CMK (cell line): ENCODE measurements at regions not wholly inside any gene's neighbourhood (a gene's known extent, or its start where the extent isn't known, plus 50 kb on each side); places are given as distances from the start of the nearest gene placed in this dataset.
A peak's percentile ranks its signal among the peaks of the same experiment; 100 is the strongest.
"Not testable (repeated sequence)": the region's sequence is repeated elsewhere in the genome, so short reads cannot be mapped to it uniquely, and the experiment has no call there.

Experiments used
- DNase-seq: peaks from one replicate; pipeline ENCODE4 v3.0.0-alpha.2; 2010; ENCODE audit warnings: low read depth

DNA sequence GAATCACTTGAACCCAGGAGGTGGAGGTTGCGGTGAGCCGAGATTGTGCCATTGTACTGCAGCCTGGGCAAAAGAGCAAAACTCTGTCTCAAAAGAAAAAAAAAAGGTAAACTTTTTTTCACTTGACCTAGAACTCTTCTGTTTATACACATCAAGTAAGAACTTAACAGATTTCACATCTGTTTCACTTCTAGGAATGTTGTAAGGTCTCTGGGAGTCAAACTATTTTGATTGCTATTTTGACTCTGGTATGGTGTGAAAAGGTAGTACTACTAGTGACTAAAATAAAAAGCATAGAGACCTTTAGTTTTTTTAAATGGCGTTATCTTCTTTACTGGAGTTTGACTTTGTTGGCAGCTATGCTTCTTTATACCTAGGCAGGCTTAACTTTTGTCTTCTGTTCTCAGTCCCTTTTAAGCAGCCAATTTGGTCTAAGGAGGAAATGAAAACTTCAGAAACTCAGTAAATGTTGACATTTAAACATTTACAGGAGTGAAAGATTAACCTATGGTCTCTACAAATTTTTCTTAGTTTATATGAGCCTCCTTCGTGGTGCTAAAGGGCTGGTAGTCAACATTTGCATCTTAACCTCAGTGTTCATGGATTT is 84.7 kb downstream of the METTL2B start:
- not testable (repeated sequence) for DNase-seq

GRCh38 chr7:128562795-128563194 is 86.2 kb downstream of the METTL2B start:
- not testable (repeated sequence) for DNase-seq

DNA sequence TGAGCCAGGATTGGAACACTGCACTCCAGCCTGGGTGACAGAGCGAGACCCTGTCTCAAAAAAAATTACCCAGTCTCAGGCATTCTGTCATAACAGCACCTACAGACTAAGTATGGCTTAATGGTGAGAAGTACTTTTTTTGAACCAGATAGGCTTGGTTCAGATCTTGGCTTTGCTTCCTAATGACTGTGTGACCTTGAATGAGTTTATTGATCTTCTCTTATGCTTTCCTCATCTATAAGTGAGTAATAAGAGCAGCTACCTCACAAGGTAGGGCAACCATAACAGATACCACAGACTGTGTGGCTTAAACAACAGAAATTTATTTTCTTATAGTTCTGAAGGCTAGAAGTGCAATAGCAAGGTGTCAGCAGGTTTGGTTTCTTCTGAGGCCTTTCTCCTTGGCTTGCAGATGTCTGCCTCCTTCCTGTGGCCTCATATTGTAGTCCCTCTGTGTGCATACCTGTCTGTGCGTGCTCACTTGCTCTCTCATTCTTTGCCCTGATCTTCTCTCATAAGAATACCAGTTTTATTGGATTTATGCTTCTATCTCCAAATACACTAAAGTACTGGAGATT is 87.7 kb downstream of the METTL2B start:
- DNase-seq = not testable (repeated sequence)

- not testable (repeated sequence) for DNase-seq
These were observed 88.7 kb downstream of the METTL2B start for GRCh38 chr7:128564932-128565864.

- DNase-seq = not testable (repeated sequence)
These were observed 96.8 kb upstream of the GARIN1A start for GRCh38 chr7:128575277-128575676.

GRCh38 chr7:128576953-128577352 is 95.1 kb upstream of the GARIN1A start:
- not testable (repeated sequence) for DNase-seq

- DNase-seq = not testable (repeated sequence)
These were observed 92.2 kb upstream of the GARIN1A start for GRCh38 chr7:128579843-128580242.

DNA sequence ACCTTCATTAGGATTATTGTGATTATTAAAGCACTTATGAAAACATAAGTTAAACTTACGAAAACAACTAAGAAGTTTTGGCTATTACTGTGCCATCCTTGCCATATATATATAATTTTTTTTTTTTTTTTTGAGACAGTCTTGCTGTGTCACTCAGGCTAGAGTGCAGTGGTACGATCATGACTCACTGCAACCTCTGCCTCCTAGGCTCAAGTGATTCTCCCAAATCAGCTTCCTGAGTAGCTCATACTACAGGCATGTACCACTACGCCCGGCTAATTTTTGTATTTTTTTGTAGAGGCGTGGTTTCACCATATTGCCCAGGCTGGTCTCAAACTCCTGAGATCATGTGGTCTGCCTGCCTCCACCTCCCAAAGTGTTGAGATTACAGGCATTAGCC is 91.0 kb upstream of the GARIN1A start:
- DNase-seq = not testable (repeated sequence)

GRCh38 chr7:128581825-128582561 is 90.1 kb upstream of the GARIN1A start:
- DNase-seq = not testable (repeated sequence)

GRCh38 chr7:128586715-128587114 is 85.4 kb upstream of the GARIN1A start:
- not testable (repeated sequence) for DNase-seq

GRCh38 chr7:128591705-128592104 is 80.4 kb upstream of the GARIN1A start:
- no peak for DNase-seq

DNA sequence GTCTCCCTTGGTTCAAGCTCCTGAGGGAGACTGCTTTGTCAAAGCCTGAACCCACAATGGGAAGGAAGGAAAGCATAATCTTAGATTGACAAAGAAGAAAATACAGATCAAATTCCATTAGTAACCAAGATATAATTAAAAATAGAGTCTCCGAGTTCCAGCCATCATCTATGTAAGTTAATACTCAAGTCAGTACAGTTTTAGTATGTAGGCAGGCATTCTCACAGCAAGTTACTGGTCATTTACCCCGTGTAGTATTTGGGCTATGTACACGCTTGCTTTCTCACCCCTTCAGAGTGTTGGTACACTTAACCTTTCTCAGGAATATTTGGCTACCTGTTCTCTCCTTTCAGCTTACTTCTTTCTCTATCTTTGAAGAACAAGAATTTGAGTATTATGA is 79.9 kb upstream of the GARIN1A start:
- not testable (repeated sequence) for DNase-seq

DNA sequence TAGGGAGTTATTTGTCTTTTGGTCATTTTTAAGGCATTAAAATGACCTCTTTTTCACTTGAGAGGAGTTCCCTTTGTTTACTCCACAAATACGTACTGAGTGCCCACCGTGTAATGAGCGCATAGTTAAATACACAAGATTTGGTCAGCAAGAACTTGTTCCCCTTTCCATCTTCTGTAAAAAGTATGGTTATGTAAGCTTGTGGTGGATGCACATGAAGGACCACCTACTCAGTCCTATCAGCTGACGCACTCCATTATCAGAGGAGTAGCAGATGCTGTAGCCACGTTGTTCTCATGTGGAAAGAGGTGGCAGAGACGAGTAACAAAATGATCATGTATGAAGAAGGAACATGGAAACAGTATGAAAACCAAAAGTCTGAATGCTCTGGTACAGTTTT is 78.0 kb upstream of the GARIN1A start:
- DNase-seq = not testable (repeated sequence)

- not testable (repeated sequence) for DNase-seq
These were observed 75.6 kb upstream of the GARIN1A start for GRCh38 chr7:128596336-128597128.

DNA sequence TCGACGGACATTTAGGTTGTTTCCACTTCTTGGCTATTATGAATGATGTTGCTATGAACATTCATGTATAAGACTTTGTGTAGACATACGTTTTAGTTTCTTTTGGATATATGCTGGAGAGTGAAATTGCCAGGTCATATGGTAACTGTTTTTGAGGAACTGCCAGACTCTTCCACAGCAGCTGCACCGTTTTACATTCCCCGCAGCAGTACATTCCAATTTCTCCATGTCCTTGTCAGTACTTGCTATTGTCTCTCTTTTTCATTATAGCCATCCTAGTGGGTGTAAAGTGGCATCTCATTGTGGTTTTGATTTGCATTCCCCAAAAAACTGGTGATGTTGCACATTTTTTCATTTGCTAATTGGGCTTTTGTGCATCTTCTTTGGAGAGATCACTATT is 73.1 kb upstream of the GARIN1A start:
- DNase-seq = not testable (repeated sequence)

DNA sequence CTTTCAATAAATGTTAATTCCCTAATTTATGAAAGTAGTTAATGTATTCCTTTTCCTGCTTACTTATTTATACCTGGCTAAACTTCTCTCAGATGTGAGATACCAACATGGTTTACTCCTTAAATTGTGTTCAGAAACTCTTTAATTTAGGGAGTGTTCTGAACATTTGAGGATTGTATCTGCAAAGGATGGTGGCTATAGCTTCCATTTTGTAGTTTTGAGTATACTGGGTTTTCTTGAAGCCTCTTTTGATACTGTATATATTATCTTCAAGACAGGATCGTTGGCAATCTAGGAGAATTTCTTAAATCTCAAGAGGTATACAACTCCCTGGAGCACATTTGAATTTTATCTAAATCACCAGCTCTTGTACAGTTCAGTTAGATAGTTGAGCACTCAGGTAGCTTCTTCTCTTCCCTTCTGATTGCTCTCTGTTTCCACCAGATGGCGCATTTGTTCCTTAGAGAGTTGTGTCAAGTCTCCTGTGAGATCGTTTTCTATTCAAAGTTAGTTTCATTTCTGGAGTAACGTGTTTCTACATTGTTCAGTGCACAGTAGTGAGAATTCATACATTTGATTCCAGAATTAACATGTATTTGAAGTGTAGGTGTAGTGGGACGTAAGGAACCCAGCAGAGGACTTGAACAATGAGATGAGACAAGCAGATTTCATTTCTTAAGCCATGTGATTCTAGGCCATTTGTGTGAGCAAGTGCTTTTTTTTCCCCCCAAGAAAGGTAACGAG is 63.2 kb upstream of the GARIN1A start:
- DNase-seq = peak; percentile 0

DNA sequence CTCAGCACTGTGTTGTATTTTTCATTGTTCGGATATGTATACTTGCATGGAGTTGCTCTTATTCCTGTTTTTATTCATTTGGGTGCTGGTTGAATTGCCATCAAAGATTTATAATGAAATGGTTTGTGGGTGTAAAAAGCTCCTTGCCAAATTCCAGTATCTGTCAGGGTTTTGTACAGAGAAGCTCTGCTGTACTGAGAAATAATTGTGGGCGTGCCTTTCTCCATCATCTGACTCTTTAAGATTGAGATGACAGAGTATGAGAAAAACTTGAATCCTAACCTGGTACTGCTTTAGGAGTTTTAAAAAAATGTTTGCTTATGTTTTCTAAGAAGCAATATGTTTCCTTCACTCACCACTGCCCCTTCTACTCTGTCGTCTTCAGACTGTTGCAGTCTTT is 58.7 kb upstream of the GARIN1A start:
- not testable (repeated sequence) for DNase-seq

- not testable (repeated sequence) for DNase-seq
These were observed 57.3 kb upstream of the GARIN1A start for GRCh38 chr7:128614812-128615211.

- DNase-seq = not testable (repeated sequence)
These were observed 55.3 kb upstream of the GARIN1A start for GRCh38 chr7:128616799-128617198.
